Left colon (tissue), 2 donors: ENCODE measurements at regions not wholly inside any gene's neighbourhood (a gene's known extent, or its start where the extent isn't known, plus 50 kb on each side); places are given as distances from the start of the nearest gene placed in this dataset.

Experiments
- ATAC-seq: fragments of 200-7000 bp; cut with Tn5 transposase; one replicate; pipeline ENCODE4 v1.9.1; 2020; ENCODE audit warnings: mild to moderate bottlenecking, moderate library complexity
- DNase-seq, 2 donors: peaks; one replicate each; pipeline ENCODE4 v3.0.0-alpha.2; 2020
- intact Hi-C, 2 donors: fragments of 100-400 bp; cut with DNase I in 1 of 2; cut with micrococcal nuclease in 1 of 2; formaldehyde crosslinking; loops; one replicate each; pipeline versions ENCODE4 v1.11.2 to v1.14.0; 2022; cut with DNase I, micrococcal nuclease
- microRNA-seq, 2 donors: library from miRNA; unstranded; fragments of <30 nt; microRNA quantifications; one replicate each; pipeline versions ENCODE4 v1.1.0 to v1.2.0, GENCODE V29; 2020
- donor health status: DM: no; HTN: no; CAD: no.
- donor health status: DM: yes; HTN: yes; CAD: no.

GRCh38 chr14:101506211-101506925 is 54.9 kb upstream of the DIO3 start:
- ATAC-seq (no peak), DNase-seq (peak in 1 of 2 donors; percentile 4)
- intact Hi-C loops, result no loop called here

GRCh38 chr14:101506926-101507835 is 54.1 kb upstream of the DIO3 start:
- ATAC-seq (no peak), DNase-seq (peak in 1 of 2 donors; percentile 14)
- intact Hi-C loops, result no loop called here

- peak in 1 of 2 donors; percentile 4 for DNase-seq
- ATAC-seq, result no peak
- intact Hi-C loops, result no loop called here
These were observed 53.5 kb upstream of the DIO3 start for GRCh38 chr14:101507836-101508150.

- intact Hi-C loops, result no loop called here
- DNase-seq (peak in 1 of 2 donors; percentile 7), ATAC-seq (no peak)
These were observed 52.9 kb upstream of the DIO3 start for GRCh38 chr14:101508196-101508947.

GRCh38 chr14:101508948-101509729 is 52.2 kb upstream of the DIO3 start:
- DNase-seq (peak in 1 of 2 donors; percentile 1), ATAC-seq (no peak)
- intact Hi-C loops, result no loop called here

GRCh38 chr14:101509730-101510371 is 51.4 kb upstream of the DIO3 start:
- ATAC-seq, result no peak
- intact Hi-C loops, result no loop called here
- no peak for DNase-seq

DNA sequence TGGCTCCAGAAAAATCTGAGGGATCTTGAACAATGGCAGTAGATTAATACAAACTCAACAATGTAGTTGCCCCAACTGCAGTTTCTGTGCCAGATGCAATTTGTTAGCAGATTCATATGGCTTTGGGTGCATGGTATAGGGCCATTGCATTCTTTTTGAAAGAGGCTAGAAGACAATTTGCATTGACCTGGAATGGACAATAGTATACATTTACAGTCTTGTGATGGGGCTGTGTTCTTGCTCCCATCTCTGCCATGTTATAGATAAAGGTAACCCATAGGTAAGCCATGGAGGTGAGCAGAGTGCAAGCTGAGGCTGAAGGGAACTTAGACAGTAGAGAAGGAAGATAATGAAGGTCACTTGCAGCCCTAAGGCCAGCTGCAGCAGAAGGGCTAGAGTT is 50.1 kb upstream of the DIO3 start:
- no peak for ATAC-seq
- intact Hi-C loops, result no loop called here
- DNase-seq, result no peak

Small RNAs in the stretch of these regions (microRNA-seq; reads per million reads assigned to microRNA genes)
- 5.4 to 9.6 reads per million in 2 donors for gene MIR1185-1
- 1.1 to 1.4 reads per million in 2 donors for gene MIR1185-2
- 0 reads per million in 2 donors for gene MIR1193
- 0 to 0.53 reads per million in 2 donors for gene MIR1197
- gene MIR134, result 88.4 to 88.5 reads per million in 2 donors
- gene MIR154, result 52.8 to 84.3 reads per million in 2 donors
- gene MIR299, result 33.6 to 177 reads per million in 2 donors
- gene MIR300, result 0 reads per million in 2 donors
- gene MIR323A, result 9.1 to 21.8 reads per million in 2 donors
- gene MIR323B, result 1.6 to 6.8 reads per million in 2 donors
- 0 reads per million in 2 donors for gene MIR329-1
- 0 reads per million in 2 donors for gene MIR329-2
- 199 to 263 reads per million in 2 donors for gene MIR369
- gene MIR376A1, result 0.53 to 2.7 reads per million in 2 donors
- gene MIR376A2, result 0 reads per million in 2 donors
- 14.4 to 25.8 reads per million in 2 donors for gene MIR376B
- 375 to 608 reads per million in 2 donors for gene MIR376C
- 12.3 to 51.7 reads per million in 2 donors for gene MIR377
- gene MIR379, result 485 to 613 reads per million in 2 donors
- 1.4 to 6.4 reads per million in 2 donors for gene MIR380
- 38.9 to 121 reads per million in 2 donors for gene MIR381
- 231 to 422 reads per million in 2 donors for gene MIR382
- gene MIR409, result 268 to 802 reads per million in 2 donors
- gene MIR411, result 718 to 1,130 reads per million in 2 donors
- 1.6 to 5.4 reads per million in 2 donors for gene MIR412
- gene MIR485, result 36.3 to 68.0 reads per million in 2 donors
- 15.0 to 38.9 reads per million in 2 donors for gene MIR487A
- 785 to 1,528 reads per million in 2 donors for gene MIR487B
- gene MIR494, result 97.9 to 102 reads per million in 2 donors
- gene MIR495, result 49.0 to 60.3 reads per million in 2 donors
- gene MIR496, result 1.1 to 1.4 reads per million in 2 donors
- 6.4 to 10.9 reads per million in 2 donors for gene MIR539
- 0 reads per million in 2 donors for gene MIR541
- gene MIR543, result 15.0 to 26.1 reads per million in 2 donors
- gene MIR544A, result 0 reads per million in 2 donors
- 21.3 to 76.2 reads per million in 2 donors for gene MIR654
- 2.1 to 2.7 reads per million in 2 donors for gene MIR655
- gene MIR656, result 2.7 to 6.8 reads per million in 2 donors
- gene MIR668, result 0.53 to 5.4 reads per million in 2 donors
- 2.7 to 6.8 reads per million in 2 donors for gene MIR758
- gene MIR889, result 27.7 to 38.1 reads per million in 2 donors
